H9 (cell line): ENCODE measurements at regions not wholly inside any gene's neighbourhood (a gene's known extent, or its start where the extent isn't known, plus 50 kb on each side); places are given as distances from the start of the nearest gene placed in this dataset.

Experiments
- DNase-seq: peaks from one replicate; pipeline ENCODE4 v3.0.0-alpha.2; 2017
- H2AFZ ChIP-seq: one replicate; pipeline ENCODE4 v1.6.1; 2013; ENCODE audit warnings: mild to moderate bottlenecking, low read length, control low read depth, moderate library complexity
- H2AK5ac ChIP-seq: 2 replicates; pipeline ENCODE4 v1.6.1; 2013; ENCODE audit warnings: low read length, control low read depth, mixed read lengths; ENCODE audit not compliant: insufficient read length
- H2BK120ac ChIP-seq: one replicate; pipeline ENCODE4 v1.6.1; 2013; ENCODE audit warnings: low read depth, mild to moderate bottlenecking, low read length, control low read depth, inconsistent platforms; ENCODE audit not compliant: poor library complexity, severe bottlenecking
- H2BK12ac ChIP-seq: 2 replicates; pipeline ENCODE4 v1.6.1; 2013; ENCODE audit warnings: low read length, control low read depth, mixed read lengths, low read depth; ENCODE audit not compliant: insufficient read length
- H2BK15ac ChIP-seq: 2 replicates; pipeline ENCODE4 v1.6.1; 2013; ENCODE audit warnings: low read depth, low read length, control low read depth
- H2BK20ac ChIP-seq: one replicate; pipeline ENCODE4 v1.6.1; 2013; ENCODE audit warnings: low read depth, mild to moderate bottlenecking, low read length, control low read depth, inconsistent platforms; ENCODE audit not compliant: poor library complexity, severe bottlenecking
- H2BK5ac ChIP-seq: 2 replicates; pipeline ENCODE4 v1.6.1; 2013; ENCODE audit warnings: low read length, control low read depth, mixed read lengths; ENCODE audit not compliant: insufficient read length
- H3K14ac ChIP-seq: 2 replicates; pipeline ENCODE4 v1.6.1; 2013; ENCODE audit warnings: low read length, control low read depth; ENCODE audit not compliant: insufficient read depth
- H3K18ac ChIP-seq: 2 replicates; pipeline ENCODE4 v1.6.1; 2013; ENCODE audit warnings: low read depth, mild to moderate bottlenecking, mixed read lengths, low read length, control low read depth; ENCODE audit not compliant: insufficient read length
- H3K23ac ChIP-seq: 2 replicates; pipeline ENCODE4 v1.6.1; 2013; ENCODE audit warnings: low read length, control low read depth, mixed read lengths, low read depth; ENCODE audit not compliant: insufficient read length
- H3K23me2 ChIP-seq: 2 replicates; pipeline ENCODE4 v1.6.1; 2013; ENCODE audit warnings: low read depth, mild to moderate bottlenecking, mixed read lengths, low read length, control low read depth; ENCODE audit not compliant: insufficient read length, poor library complexity, severe bottlenecking
- H3K27ac ChIP-seq: 2 replicates; pipeline ENCODE4 v1.5.1; 2013; ENCODE audit warnings: low read length, control low read depth, mixed read lengths, low read depth; ENCODE audit not compliant: insufficient read length
- H3K27me3 ChIP-seq: 2 replicates; pipeline ENCODE4 v1.6.1; 2013; ENCODE audit warnings: low read length, control low read depth, inconsistent platforms; ENCODE audit not compliant: insufficient read depth
- H3K4ac ChIP-seq: 2 replicates; pipeline ENCODE4 v1.6.1; 2013; ENCODE audit warnings: low read depth, mild to moderate bottlenecking, control low read depth, inconsistent platforms, low read length, moderate library complexity
- H3K4me1 ChIP-seq: 2 replicates; pipeline ENCODE4 v1.6.1; 2013; ENCODE audit warnings: low read length, control low read depth, inconsistent platforms; ENCODE audit not compliant: insufficient read depth
- H3K4me2 ChIP-seq: 2 replicates; pipeline ENCODE4 v1.6.1; 2013; ENCODE audit warnings: low read length, control low read depth, mixed read lengths; ENCODE audit not compliant: insufficient read length, insufficient read depth
- H3K56ac ChIP-seq: 2 replicates; pipeline ENCODE4 v1.6.1; 2013; ENCODE audit warnings: low read depth, mild to moderate bottlenecking, mixed read lengths, low read length, control low read depth; ENCODE audit not compliant: insufficient read length
- H3K79me1 ChIP-seq: 2 replicates; pipeline ENCODE4 v1.6.1; 2013; ENCODE audit warnings: low read depth, mild to moderate bottlenecking, moderate library complexity, low read length, control low read depth, inconsistent platforms; ENCODE audit not compliant: insufficient read depth, poor library complexity, severe bottlenecking
- H3K79me2 ChIP-seq: 2 replicates; pipeline ENCODE4 v1.6.1; 2013; ENCODE audit warnings: low read length, control low read depth, inconsistent platforms; ENCODE audit not compliant: insufficient read depth
- H3K9ac ChIP-seq: 2 replicates; pipeline ENCODE4 v1.6.1; 2013; ENCODE audit warnings: low read length, control low read depth, mixed read lengths; ENCODE audit not compliant: insufficient read length; ENCODE audit errors: extremely low read depth
- H3K9me3 ChIP-seq: one replicate; pipeline ENCODE4 v1.6.1; 2013; ENCODE audit warnings: low read depth, low read length, inconsistent platforms; ENCODE audit not compliant: control insufficient read depth
- H3T11ph ChIP-seq: one replicate; pipeline ENCODE4 v1.6.1; 2013; ENCODE audit warnings: mild to moderate bottlenecking, low read length, control low read depth, inconsistent platforms
- H4K20me1 ChIP-seq: one replicate; pipeline ENCODE4 v1.6.1; 2013; ENCODE audit not compliant: control insufficient read depth, insufficient read length, insufficient read depth
- H4K5ac ChIP-seq: 2 replicates; pipeline ENCODE4 v1.6.1; 2013; ENCODE audit warnings: low read depth, mild to moderate bottlenecking, mixed read lengths, low read length, control low read depth; ENCODE audit not compliant: insufficient read length
- H4K8ac ChIP-seq: replicated peaks from 2 replicates; pipeline ENCODE4 v1.6.1; 2013; ENCODE audit warnings: low read length, control low read depth, mixed read lengths, low read depth; ENCODE audit not compliant: insufficient read length
- H4K91ac ChIP-seq: 2 replicates; pipeline ENCODE4 v1.6.1; 2013; ENCODE audit warnings: low read depth, mild to moderate bottlenecking, moderate library complexity, mixed read lengths, low read length, control low read depth; ENCODE audit not compliant: insufficient read length
- H3K27ac Mint-ChIP-seq, 3 experiments: 2 replicates in 2 of 3; 3 replicates in 1 of 3; pipeline ENCODE4 v1.8.0; 2020 to 2021; ENCODE audit warnings: mixed read lengths in 3 of 3, mild to moderate bottlenecking in 1 of 3, moderate library complexity in 1 of 3
- H3K27me3 Mint-ChIP-seq: 2 replicates; pipeline ENCODE4 v1.8.0; 2021; ENCODE audit warnings: low read depth, mild to moderate bottlenecking, moderate library complexity, mixed read lengths
- H3K36me3 Mint-ChIP-seq, 3 experiments: 2 replicates in 2 of 3; 3 replicates in 1 of 3; pipeline ENCODE4 v1.8.0; 2020 to 2021; ENCODE audit warnings: low read depth in 3 of 3, mixed read lengths in 3 of 3; ENCODE audit not compliant: insufficient read depth in 1 of 3
- H3K4me1 Mint-ChIP-seq, 2 experiments: 2 replicates each; pipeline ENCODE4 v1.8.0; 2020; ENCODE audit warnings: mixed read lengths in 2 of 2
- H3K4me3 Mint-ChIP-seq, 2 experiments: 2 replicates in 1 of 2; 3 replicates in 1 of 2; pipeline ENCODE4 v1.8.0; 2020 to 2021; ENCODE audit warnings: mild to moderate bottlenecking in 2 of 2, mixed read lengths in 2 of 2, moderate library complexity in 1 of 2
- H3K9me3 Mint-ChIP-seq, 2 experiments: 2 replicates in 1 of 2; 3 replicates in 1 of 2; pipeline ENCODE4 v1.8.0; 2020; ENCODE audit warnings: mild to moderate bottlenecking in 2 of 2, mixed read lengths in 2 of 2, moderate library complexity in 1 of 2
- CTCF ChIP-seq: fragments of 200-600 bp; sonication (generic); conservative IDR thresholded peaks from 3 replicates; pipeline ENCODE4 v1.8.0; 2021; ENCODE audit warnings: antibody characterized with exemption, mild to moderate bottlenecking
- WGBS: extraction: QIAGEN DNeasy Blood & Tissue Kit; methylation state at CpG from one replicate; pipeline ENCODE4 v1.1.7; 2013; ENCODE audit warnings: missing lambda C conversion rate, low lambda C conversion rate, mixed read lengths; ENCODE audit not compliant: insufficient read length; ENCODE audit errors: extremely low coverage; 5-methylcytosine and 5-hydroxymethylcytosine counted together

- Histone ChIP-seq H4K91ac (no peak overlapping the region), H2BK5ac (no peak overlapping the region), H3T11ph (no peak overlapping the region), H3K23ac (no peak overlapping the region), H2BK12ac (no peak overlapping the region), H3K56ac (no peak overlapping the region), H3K18ac (no peak overlapping the region), H3K14ac (no peak overlapping the region), H4K5ac (no peak overlapping the region), H2BK15ac (no peak overlapping the region), H3K79me1 (no peaks in the 10 kb centered on the region), H4K8ac (no peak overlapping the region), H4K20me1 (no peaks in the 10 kb centered on the region), H3K79me2 (no peaks in the 10 kb centered on the region), H3K23me2 (no peaks in the 10 kb centered on the region), H2AFZ (no peak overlapping the region), H3K27ac (no peak overlapping the region), H3K9me3 (no peaks in the 10 kb centered on the region), H2AK5ac (no peak overlapping the region), H2BK20ac (no peak overlapping the region), H3K4me1 (no peaks in the 10 kb centered on the region), H3K27me3 (no peaks in the 10 kb centered on the region), H3K4ac (no peak overlapping the region), H3K9ac (no peak overlapping the region), H2BK120ac (no peak overlapping the region), H3K4me2 (no peak overlapping the region)
- Mint-ChIP-seq H3K9me3 (no peaks in the 10 kb centered on the region; a peak in 1 of 5 replicates), H3K4me1 (no peaks in the 10 kb centered on the region), H3K4me3 (no peak overlapping the region), H3K27ac (no peak overlapping the region), H3K36me3 (peaks cover 0 to 4% (median 3%) of the 10 kb centered on the region in 3 experiments; a peak in 2 of 7 replicates), H3K27me3 (no peaks in the 10 kb centered on the region)
- no peak for TF ChIP-seq CTCF
- DNase-seq, result no peak
- WGBS, result no CpG with 5 or more reads among the region's 4 CpGs
Observed at GRCh38 chr4:27720010-27720766, 859.5 kb downstream of the STIM2 start.
